K562 (cell line): ENCODE measurements at regions not wholly inside any gene's neighbourhood (a gene's known extent, or its start where the extent isn't known, plus 50 kb on each side); places are given as distances from the start of the nearest gene placed in this dataset.

Experiments used
- ATAC-seq: fragments of 200-7000 bp; cut with Tn5 transposase; 3 replicates; pipeline ENCODE4 v1.9.1; 2020; ENCODE audit warnings: moderate library complexity
- BruUV-seq: library from RNA; stranded (reverse); fragments of 400-500 nt; replicated peaks from 2 replicates; lab custom pipeline; 2021; lab: Mats Ljungman, UMichigan
- CTCF ChIA-PET: fragments of 300-600 bp; formaldehyde crosslinking; extraction: SDS; loops from one replicate; lab custom pipeline; 2021; ENCODE audit warnings: low intra/inter-chr PET ratio; lab: Yijun Ruan, JAX
- POLR2A ChIA-PET: fragments of 300-600, 350-650 bp; sonication (Branson Sonifier 250); formaldehyde crosslinking; extraction: SDS; loops from one replicate; lab custom pipeline; 2021; ENCODE audit warnings: antibody characterized with exemption, inconsistent platforms; lab: Yijun Ruan, JAX
- DNase-seq, 4 experiments: peaks; one replicate each; pipeline versions ENCODE4 v3.0.0 to v3.0.0-alpha.2; 2011 to 2018; ENCODE audit warnings: low spot score in 3 of 4, mixed read lengths in 3 of 4; ENCODE audit errors: extremely low read depth in 1 of 4
- FAIRE-seq: peaks from 2 replicates; lab custom pipeline; 2011; peaks lifted over from hg19 to GRCh38; lab: Jason Lieb, UNC
- H2AFZ ChIP-seq: 2 replicates; pipeline ENCODE4 v1.6.0; 2011; ENCODE audit warnings: low read depth, low read length, control low read depth, inconsistent platforms
- H3K27ac ChIP-seq: fragments of 200-600 bp; 3 replicates; pipeline ENCODE4 v1.8.0; 2011; ENCODE audit warnings: low read depth, mild to moderate bottlenecking, control low read depth, inconsistent platforms, low read length, moderate library complexity, mixed read lengths; ENCODE audit errors: extremely low read depth
- H3K27me3 ChIP-seq, 2 experiments: fragments of 300-600 bp in 1 of 2; 2 replicates in 1 of 2; 3 replicates in 1 of 2; pipeline versions ENCODE4 v1.6.0 to v1.8.0; 2011; ENCODE audit warnings: inconsistent platforms in 2 of 2, low read length in 2 of 2, mild to moderate bottlenecking in 1 of 2, mixed read lengths in 1 of 2, moderate library complexity in 1 of 2; ENCODE audit not compliant: control insufficient read depth in 2 of 2, insufficient read depth in 2 of 2
- H3K36me3 ChIP-seq: fragments of 300-600 bp; 3 replicates; pipeline ENCODE4 v1.8.0; 2011; ENCODE audit warnings: mild to moderate bottlenecking, low read length, inconsistent platforms; ENCODE audit not compliant: control insufficient read depth, insufficient read depth
- H3K4me1 ChIP-seq, 2 experiments: fragments of 200-600 bp in 1 of 2; replicated peaks in 1 of 2; 2 replicates in 1 of 2; 3 replicates in 1 of 2; pipeline versions ENCODE4 v1.5.1 to v1.8.0; 2011; ENCODE audit warnings: inconsistent platforms in 2 of 2, low read length in 2 of 2, mild to moderate bottlenecking in 1 of 2, mixed read lengths in 1 of 2, moderate library complexity in 1 of 2; ENCODE audit not compliant: control insufficient read depth in 2 of 2, insufficient read depth in 2 of 2
- H3K4me2 ChIP-seq: 2 replicates; pipeline ENCODE4 v1.6.1; 2011; ENCODE audit warnings: low read length, control low read depth, inconsistent platforms, mixed read lengths; ENCODE audit not compliant: insufficient read depth
- H3K4me3 ChIP-seq: fragments of 200-600 bp; sonication (generic), shearing (Covaris generic); 2 replicates; pipeline ENCODE4 v1.5.1; 2016; ENCODE audit warnings: control low read depth, inconsistent platforms
- H3K79me2 ChIP-seq: fragments of 200-600 bp; 3 replicates; pipeline ENCODE4 v1.8.0; 2011; ENCODE audit warnings: low read length, inconsistent platforms; ENCODE audit not compliant: control insufficient read depth, insufficient read depth
- H3K9ac ChIP-seq, 2 experiments: 2 replicates each; pipeline versions ENCODE4 v1.6.0 to v1.6.1; 2011; ENCODE audit warnings: low read depth in 2 of 2, low read length in 2 of 2, control low read depth in 1 of 2, inconsistent platforms in 1 of 2, mild to moderate bottlenecking in 1 of 2, mixed read lengths in 1 of 2; ENCODE audit not compliant: insufficient read depth in 1 of 2
- H3K9me1 ChIP-seq: one replicate; pipeline ENCODE4 v1.6.0; 2011; ENCODE audit warnings: inconsistent platforms, mild to moderate bottlenecking, low read length, moderate library complexity; ENCODE audit not compliant: control insufficient read depth, insufficient read depth
- H3K9me3 ChIP-seq: replicated peaks from 2 replicates; pipeline ENCODE4 v1.5.1; 2011; ENCODE audit warnings: low read depth, low read length, inconsistent platforms; ENCODE audit not compliant: control insufficient read depth, insufficient read depth
- H4K20me1 ChIP-seq: replicated peaks from 2 replicates; pipeline ENCODE4 v1.6.1; 2011; ENCODE audit warnings: low read length, inconsistent platforms, mixed read lengths; ENCODE audit not compliant: control insufficient read depth, insufficient read depth
- BACH1 ChIP-seq: fragments of 200-800 bp; sonication (Bioruptor generic); IDR thresholded peaks from 2 replicates; pipeline ENCODE4 v1.6.1; 2016; ENCODE audit warnings: missing genetic modification characterization, missing compliant biosample characterization
- ZKSCAN1 ChIP-seq: fragments of 150-350 bp; IDR thresholded peaks from 2 replicates; pipeline ENCODE4 v1.6.1; 2016; ENCODE audit warnings: low read depth, low read length
- WGBS: fragments of 100-300 bp; shearing (Covaris generic); methylation state at CpG from one replicate; pipeline ENCODE4 v1.1.6; 2016; ENCODE audit warnings: low coverage, mixed read lengths; ENCODE audit not compliant: insufficient coverage; ENCODE audit errors: missing lambda C conversion rate; 5-methylcytosine and 5-hydroxymethylcytosine counted together
- in situ Hi-C: fragments of 300-500 bp; cut with MboI; formaldehyde crosslinking; loops from 4 replicates; pipeline ENCODE4 v1.15.0; 2018; ENCODE audit warnings: inconsistent platforms, mixed read lengths
- intact Hi-C: fragments of 100-400 bp; cut with micrococcal nuclease; formaldehyde crosslinking; loops from 2 replicates; pipeline ENCODE4 v1.14.2; 2022
- TF ChIP-seq, protein P1 (sequence below): fragments of 450-650 bp; formaldehyde crosslinking; IDR thresholded peaks from 2 replicates; pipeline ENCODE4 v1.4.0; 2020; ENCODE audit warnings: mild to moderate bottlenecking, mixed read lengths
- TF ChIP-seq, protein P2 (sequence below): fragments of 250-450 bp; sonication (Bioruptor Pico); IDR thresholded peaks from 2 replicates; pipeline ENCODE4 v1.5.0; 2021; ENCODE audit warnings: mild to moderate bottlenecking, moderate library complexity

- WGBS, result 0% methylated on average over 1 of the region's 1 CpG
- H3K9ac ChIP-seq, result no peak overlapping the region
- H3K79me2 ChIP-seq, result no peaks in the 10 kb centered on the region
- no peak overlapping the region for H3K4me3 ChIP-seq
- ATAC-seq (no peak), FAIRE-seq (no peak)
- POLR2A ChIA-PET, result no interaction called here
- H3K4me2 ChIP-seq, result no peak overlapping the region
- no peaks in the 10 kb centered on the region for H3K36me3 ChIP-seq
- in situ Hi-C loops, result no loop called here
- intact Hi-C loops, result no loop called here
- H3K27me3 ChIP-seq, result peaks cover 28 to 38% of the 10 kb centered on the region in 2 experiments
- BruUV-seq, result no TSS peak
- no peaks in the 10 kb centered on the region for H3K9me3 ChIP-seq
- CTCF ChIA-PET, result no interaction called here
- no peak overlapping the region for H2AFZ ChIP-seq
- no peak overlapping the region for H3K27ac ChIP-seq
- TF ChIP-seq ZKSCAN1 (no peak), BACH1 (tag) (no peak)
- TF ChIP-seq, protein P1, sequence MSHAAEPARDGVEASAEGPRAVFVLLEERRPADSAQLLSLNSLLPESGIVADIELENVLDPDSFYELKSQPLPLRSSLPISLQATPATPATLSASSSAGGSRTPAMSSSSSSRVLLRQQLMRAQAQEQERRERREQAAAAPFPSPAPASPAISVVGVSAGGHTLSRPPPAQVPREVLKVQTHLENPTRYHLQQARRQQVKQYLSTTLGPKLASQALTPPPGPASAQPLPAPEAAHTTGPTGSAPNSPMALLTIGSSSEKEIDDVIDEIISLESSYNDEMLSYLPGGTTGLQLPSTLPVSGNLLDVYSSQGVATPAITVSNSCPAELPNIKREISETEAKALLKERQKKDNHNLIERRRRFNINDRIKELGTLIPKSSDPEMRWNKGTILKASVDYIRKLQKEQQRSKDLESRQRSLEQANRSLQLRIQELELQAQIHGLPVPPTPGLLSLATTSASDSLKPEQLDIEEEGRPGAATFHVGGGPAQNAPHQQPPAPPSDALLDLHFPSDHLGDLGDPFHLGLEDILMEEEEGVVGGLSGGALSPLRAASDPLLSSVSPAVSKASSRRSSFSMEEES (CRISPR knock-in tag), result peak; percentile 5; the same call in 1 of the 2 replicates
- TF ChIP-seq, protein P2, sequence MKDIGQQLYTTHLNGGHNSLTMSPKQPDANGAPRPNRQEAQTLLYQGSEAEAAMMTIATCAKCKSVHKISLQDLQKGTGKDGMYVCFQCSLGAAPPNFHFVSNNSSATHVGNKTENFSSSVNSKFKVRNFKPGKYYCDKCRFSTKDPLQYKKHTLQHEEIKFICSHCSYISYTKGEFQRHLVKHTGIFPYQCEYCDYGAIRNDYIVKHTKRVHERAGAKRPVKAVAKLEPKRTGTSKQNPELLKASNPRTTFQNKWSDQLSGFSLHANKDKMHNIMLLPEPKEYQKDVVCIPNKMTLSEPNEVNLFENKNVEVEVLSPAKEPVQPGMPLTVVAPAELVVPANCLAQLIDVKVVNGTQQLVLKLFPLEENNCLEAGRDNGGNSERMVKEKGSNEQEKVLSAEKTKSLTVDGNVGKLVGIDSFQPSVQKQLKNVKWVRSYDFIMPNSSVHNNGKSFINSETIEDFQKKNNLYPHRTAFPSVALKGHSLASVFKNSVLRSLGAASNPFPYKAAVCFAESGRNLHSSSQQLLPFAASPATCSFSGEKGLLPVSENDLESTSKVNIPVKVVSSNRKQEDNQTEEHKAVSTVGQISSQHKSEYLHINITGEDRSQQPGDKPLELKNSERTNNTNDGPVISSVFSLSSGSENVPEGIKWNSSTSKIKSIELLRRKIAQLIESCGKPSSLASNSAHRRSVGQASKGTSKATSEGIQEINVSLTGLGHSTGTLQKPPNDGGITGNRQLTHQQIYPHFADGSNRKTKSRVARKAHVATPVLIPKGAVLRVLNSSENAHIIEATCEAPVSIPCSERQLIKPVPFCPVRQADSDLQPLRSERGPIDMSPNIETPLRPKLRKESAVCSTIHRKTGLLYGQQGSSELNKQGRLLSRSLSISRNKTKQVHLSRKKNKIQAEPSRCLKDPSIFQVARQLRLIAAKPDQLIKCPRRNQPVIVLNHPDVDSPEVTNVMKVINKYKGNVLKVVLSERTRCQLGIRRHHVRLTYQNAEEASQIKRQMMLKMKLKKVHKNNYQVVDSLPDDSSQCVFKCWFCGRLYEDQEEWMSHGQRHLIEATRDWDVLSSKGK (CRISPR knock-in tag), result no peak
- TF ChIP-seq, all 486 proteins: peak for 1
- no peak for DNase-seq
- no peaks in the 10 kb centered on the region for H3K4me1 ChIP-seq
- H4K20me1 ChIP-seq, result 0 out of 2 replicates have a peak, but pooled peaks cover 3% of the 10 kb centered on the region
- no peaks in the 10 kb centered on the region for H3K9me1 ChIP-seq
Observed at GRCh38 chr7:134374291-134374690, 57.6 kb upstream of the SLC35B4 start.
